Caki2 (cell line): ENCODE measurements at regions not wholly inside any gene's neighbourhood (a gene's known extent, or its start where the extent isn't known, plus 50 kb on each side); places are given as distances from the start of the nearest gene placed in this dataset.

Experiments used
- DNase-seq: peaks from one replicate; pipeline ENCODE4 v3.0.0-alpha.2; 2015; ENCODE audit warnings: low read depth
- in situ Hi-C: cut with HindIII; loops from 2 replicates; pipeline ENCODE4 v1.10.0; 2016; ENCODE audit warnings: low sequenced_read_pairs, low pct_unique_long_range_greater_than_20kb, mixed read lengths

- no peak for DNase-seq
- in situ Hi-C loops = no loop called here
Observed at GRCh38 chr4:123455360-123455759, 58.8 kb downstream of the SPRY1 start.

- no peak for DNase-seq
- in situ Hi-C loops = no loop called here
Observed at GRCh38 chr4:123462007-123462406, 65.4 kb downstream of the SPRY1 start.

GRCh38 chr4:123463869-123464268 lies 67.3 kb downstream of the SPRY1 start:
- DNase-seq = no peak
- in situ Hi-C loops = no loop called here

- no peak for DNase-seq
- in situ Hi-C loops = no loop called here
Observed at GRCh38 chr4:123465416-123465815, 68.8 kb downstream of the SPRY1 start.

- in situ Hi-C loops = no loop called here
- DNase-seq = no peak
Observed at GRCh38 chr4:123466080-123466785, 69.6 kb downstream of the SPRY1 start.

DNA sequence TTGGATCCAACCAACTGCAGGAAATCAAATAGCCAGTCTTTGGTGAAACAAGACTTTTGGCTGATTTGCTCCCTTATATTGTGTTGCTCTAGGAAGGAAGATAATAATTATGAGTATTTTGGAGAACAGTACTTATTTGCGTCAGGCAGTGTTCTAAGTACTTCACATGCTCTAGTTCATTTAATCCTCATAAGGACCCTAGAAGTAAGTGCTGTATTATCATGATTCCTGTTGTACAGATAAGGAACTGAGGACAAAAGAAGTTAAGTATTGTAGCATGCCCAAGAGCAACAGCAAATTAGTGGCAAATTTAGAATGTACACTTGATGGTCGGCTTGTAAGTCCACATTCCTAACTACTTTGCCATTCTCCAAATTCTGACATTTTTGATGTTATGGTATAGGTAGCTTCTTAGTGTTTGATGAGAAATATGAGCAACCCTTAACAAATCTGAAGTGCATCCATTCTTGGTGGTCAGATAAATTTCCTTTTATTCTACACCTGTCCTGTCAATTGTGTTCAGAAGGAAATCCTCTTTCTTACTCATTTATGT lies 72.0 kb downstream of the SPRY1 start:
- in situ Hi-C loops = no loop called here

DNA sequence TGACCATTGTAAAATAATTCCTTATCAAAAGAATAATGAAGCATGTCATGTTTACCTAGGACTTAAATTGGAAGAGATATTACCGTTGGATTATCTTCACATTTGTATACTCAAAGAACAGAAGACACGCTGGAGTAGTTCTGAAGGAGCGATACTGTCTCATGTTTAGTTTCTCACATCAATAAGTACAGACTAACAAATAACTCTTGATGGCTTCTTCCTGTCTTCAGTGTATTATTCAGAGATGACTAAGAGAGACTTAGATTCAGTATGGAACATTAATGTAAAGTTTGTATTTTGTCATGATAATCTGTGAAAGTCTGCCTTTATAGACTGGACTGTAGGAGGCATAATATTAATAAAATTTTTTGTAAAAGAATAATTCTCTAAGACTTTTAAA lies 72.7 kb downstream of the SPRY1 start:
- no peak for DNase-seq
- in situ Hi-C loops = no loop called here

More for the DNA sequence above, 72.0 kb downstream of the SPRY1 start:
- no peak for DNase-seq

DNA sequence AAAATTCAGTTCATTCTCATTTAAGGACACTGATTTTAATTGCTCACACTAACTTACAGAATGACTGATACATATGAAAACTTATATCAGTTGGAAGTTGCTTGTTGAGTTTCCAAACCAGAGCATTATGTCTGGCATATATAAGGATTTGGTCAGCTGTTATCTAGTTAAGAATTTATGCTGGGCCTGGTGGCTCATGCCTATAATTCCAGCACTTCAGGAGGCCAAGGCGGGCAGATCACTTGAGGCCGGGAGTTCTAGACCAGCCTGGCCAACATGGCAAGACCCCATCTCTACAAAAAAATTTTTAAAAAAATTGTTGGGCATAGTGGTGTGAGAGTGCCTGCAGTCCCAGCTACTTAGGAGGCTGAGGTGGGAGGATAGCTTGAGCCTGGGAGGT lies 73.1 kb downstream of the SPRY1 start:
- no peak for DNase-seq
- in situ Hi-C loops = no loop called here

GRCh38 chr4:123470640-123471039 lies 74.0 kb downstream of the SPRY1 start:
- in situ Hi-C loops = no loop called here
- DNase-seq = no peak

DNA sequence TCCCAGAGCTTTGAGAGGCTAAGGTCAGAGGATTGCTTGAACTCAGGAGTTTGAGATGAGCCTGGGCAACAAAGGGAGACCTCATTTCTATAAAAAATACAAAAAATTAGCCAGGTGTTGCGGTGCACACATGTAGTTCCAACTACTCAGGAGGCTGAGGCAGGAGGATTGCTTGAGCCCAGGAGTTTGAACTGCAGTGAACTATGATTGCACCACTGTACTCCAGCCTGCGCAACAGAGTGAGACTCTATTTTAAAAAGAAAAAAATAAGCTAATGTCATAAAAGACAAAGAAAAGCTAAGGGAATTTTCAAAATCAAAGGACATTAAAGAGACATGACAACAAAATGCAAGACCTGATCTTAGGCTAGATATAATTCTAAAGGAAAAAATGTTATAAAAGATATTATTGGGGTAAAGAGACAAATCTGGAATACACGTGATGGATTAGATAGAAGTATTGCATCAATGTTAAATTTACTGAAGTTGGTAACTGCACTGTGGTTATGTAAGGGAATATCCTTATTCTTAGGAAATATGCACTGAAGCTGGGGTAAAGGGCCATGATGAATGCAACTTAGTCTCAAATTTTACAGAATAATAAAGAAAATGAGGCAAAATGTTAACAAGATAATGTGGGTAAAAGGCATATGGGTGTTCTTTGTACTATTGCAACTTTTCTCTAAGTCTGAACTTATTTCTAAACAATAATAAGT lies 75.2 kb downstream of the SPRY1 start:
- in situ Hi-C loops = no loop called here
- DNase-seq = no peak

DNA sequence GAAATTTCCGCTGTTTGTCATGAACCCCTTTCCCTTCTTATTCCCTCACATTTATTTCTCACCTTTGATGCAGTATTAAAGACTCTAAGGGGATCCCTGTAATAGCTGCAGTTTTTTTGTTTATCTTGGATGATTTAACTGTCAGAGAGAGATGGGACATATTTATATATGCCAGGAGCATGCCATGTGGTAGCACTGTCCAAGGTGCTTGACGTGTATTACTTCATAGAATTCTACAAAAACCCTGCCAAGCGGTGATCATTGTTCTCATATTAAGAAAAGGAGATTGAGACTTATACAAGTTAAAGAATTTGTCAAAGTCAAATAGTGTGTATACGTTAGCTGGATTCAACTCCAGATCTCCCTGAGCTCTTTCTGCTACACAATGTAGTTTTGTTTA lies 78.2 kb downstream of the SPRY1 start:
- in situ Hi-C loops = no loop called here
- no peak for DNase-seq

DNA sequence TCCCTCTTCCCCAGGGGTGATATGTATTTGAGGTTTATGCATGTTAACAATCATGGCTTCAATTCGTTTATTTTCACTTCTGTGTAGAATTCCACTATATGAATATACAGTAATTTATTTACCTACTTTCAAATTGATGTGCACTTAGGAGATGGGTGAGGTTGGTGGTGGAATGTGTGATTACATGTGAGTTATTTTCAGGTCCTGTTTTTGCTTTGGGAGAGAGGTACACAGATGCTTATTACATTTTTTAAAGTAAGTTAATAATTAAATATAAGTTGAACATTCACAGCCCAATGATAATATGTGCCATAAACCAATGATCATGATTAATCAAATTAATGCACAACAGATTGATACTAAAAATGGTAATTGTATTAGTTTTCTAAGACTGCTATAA lies 79.5 kb downstream of the SPRY1 start:
- in situ Hi-C loops = no loop called here
- no peak for DNase-seq

- no peak for DNase-seq
- in situ Hi-C loops = no loop called here
Observed at GRCh38 chr4:123477711-123478209, 81.2 kb downstream of the SPRY1 start.

DNA sequence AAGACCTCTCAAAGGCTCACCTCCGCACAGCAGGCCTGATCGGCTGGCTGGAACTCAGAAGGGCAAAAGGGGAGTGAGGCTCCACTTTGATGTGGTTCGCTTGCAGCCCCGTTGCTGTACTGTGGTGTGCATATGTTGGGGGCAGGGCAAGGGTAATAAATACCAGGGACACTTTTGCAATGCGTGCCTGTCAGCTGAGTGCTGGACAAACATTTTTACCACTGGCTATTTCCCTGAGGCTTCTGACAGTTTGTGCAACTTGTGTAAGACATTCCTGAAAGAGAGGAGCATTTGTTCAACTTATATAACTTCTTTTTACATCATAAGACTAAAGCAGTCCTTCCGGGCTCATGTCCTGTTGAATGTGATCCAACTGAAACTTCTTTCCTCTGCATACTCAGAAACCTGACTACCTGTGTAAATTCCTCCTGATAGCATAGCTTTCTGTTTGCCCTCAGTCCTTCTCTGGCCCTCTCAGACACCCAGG lies 82.3 kb downstream of the SPRY1 start:
- DNase-seq = peak; percentile 41
- in situ Hi-C loops = no loop called here

- peak; percentile 26 for DNase-seq
- in situ Hi-C loops = no loop called here
Observed at GRCh38 chr4:123479944-123480343, 83.3 kb downstream of the SPRY1 start.

DNA sequence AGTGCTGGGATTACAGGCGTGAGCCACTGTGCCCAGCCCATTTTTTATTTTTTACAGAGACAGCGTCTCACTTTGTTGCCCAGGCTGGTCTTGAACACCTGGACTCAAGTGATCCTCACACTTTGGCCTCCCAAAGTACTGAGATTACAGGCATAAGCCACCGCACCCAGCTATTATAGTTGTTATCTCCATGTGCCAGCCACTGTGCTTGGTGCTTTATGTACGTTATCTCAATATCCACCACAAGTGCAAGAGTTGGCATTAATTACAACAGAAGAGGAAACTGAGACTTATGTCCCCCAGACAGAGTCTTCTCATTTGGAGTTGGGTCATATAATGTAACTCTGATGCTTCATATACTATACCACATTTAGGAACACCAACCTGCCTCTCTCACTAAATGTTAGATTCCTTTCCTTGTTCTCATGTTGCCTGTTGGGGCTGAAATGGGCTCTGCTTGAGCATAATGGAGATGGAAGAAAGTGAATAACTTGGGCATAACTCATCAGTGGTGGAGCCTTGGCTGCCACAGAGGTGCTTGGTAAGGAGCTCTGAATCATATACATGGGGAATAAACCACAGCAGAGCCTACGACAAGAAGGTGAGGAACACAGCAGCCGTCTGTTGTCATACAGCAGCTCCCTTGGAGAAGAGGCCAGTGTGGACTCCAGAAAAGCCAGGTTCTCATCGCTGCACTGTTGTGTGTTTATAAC lies 84.3 kb downstream of the SPRY1 start:
- DNase-seq = no peak
- in situ Hi-C loops = no loop called here

GRCh38 chr4:123481717-123482116 lies 85.1 kb downstream of the SPRY1 start:
- no peak for DNase-seq
- in situ Hi-C loops = no loop called here

- no peak for DNase-seq
Observed at GRCh38 chr4:123484291-123484926, 87.8 kb downstream of the SPRY1 start.

More at GRCh38 chr4:123484291-123484926, 87.8 kb downstream of the SPRY1 start:
- in situ Hi-C loops = no loop called here
